ENCODE measurements at regions not wholly inside any gene's neighbourhood (a gene's known extent, or its start where the extent isn't known, plus 50 kb on each side); places are given as distances from the start of the nearest gene placed in this dataset.

GRCh38 chr4:138013625-138014024 lies 228.5 kb downstream of the SLC7A11 start:
- H3K4me3 ChIP-seq (ENCODE audit: control insufficient read depth, low read depth, low read length), result no peak overlapping the region
- DNase-seq (ENCODE audit: low read depth), result no peak
- no peak for TF ChIP-seq CTCF (conservative IDR thresholded peaks at IDR 0.05; ENCODE audit: control insufficient read depth, insufficient read depth, low read depth, low read length)

DNA sequence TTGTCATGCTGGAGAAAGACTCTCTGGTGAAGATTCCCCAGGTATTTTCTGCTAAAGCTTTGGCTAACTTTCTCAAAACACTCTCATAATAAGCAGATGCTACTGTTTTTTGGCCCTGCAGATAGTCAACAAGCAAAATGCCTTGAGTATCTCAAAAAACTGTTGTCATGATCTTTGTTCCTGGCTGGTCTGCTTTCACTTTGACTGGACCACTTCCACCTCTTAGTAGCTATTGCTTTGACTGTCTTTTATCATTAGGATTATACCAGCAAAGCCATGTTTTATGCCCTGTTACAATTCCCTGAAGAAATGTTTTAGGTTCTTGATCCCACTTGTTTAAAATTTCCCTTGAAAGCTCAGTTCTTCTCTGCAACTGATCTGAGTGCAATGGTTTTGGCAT lies 231.5 kb downstream of the SLC7A11 start:
- no peak for DNase-seq (ENCODE audit: low read depth)
- H3K4me3 ChIP-seq (ENCODE audit: control insufficient read depth, low read depth, low read length), result no peak overlapping the region
- no peak for TF ChIP-seq CTCF (conservative IDR thresholded peaks at IDR 0.05; ENCODE audit: control insufficient read depth, insufficient read depth, low read depth, low read length)

DNA sequence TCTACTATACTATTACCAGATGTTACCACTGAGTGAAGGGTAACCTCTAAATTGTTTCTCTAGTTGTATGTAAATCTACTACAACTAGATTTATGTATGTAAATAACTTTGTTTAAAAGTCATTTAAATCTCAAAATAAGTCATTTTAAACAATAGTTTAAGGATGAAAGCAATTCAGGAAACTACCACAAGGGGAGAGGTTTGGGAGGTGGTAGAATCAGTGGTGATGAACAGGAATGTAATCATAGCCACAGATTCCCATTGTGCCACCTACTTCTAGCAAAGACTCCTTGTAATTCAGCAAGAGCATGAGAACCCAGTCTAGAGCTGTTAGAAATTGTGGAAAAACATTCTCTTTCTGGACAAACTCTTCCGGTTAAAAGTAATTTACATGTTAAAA lies 234.6 kb downstream of the SLC7A11 start:
- peak; percentile 54 for TF ChIP-seq CTCF (conservative IDR thresholded peaks at IDR 0.05; ENCODE audit: control insufficient read depth, insufficient read depth, low read depth, low read length)
- H3K4me3 ChIP-seq (ENCODE audit: control insufficient read depth, low read depth, low read length), result no peak overlapping the region
- DNase-seq (ENCODE audit: low read depth), result peak; percentile 11

DNA sequence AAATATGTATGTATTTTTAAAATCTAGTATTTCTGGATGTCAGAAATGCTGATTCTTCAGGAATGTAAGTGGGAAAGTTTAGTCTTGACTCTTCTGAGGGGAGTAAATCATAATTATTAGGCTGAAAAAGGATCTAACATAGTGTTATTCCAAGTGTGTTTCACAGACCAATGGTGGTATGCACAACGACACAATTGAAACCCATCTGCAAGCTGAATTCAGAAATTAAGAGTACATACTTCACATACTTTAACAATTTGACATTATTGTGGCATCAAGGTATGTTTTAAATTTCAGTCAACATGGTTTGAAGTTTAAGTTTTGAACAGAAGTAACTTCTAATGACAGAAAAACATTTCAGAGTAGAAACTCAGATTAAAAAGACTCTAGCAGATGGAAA lies 236.7 kb downstream of the SLC7A11 start:
- no peak overlapping the region for H3K4me3 ChIP-seq (ENCODE audit: control insufficient read depth, low read depth, low read length)
- no peak for DNase-seq (ENCODE audit: low read depth)
- TF ChIP-seq CTCF (conservative IDR thresholded peaks at IDR 0.05; ENCODE audit: control insufficient read depth, insufficient read depth, low read depth, low read length), result no peak

GRCh38 chr4:138003248-138003647 lies 238.9 kb downstream of the SLC7A11 start:
- no peak overlapping the region for H3K4me3 ChIP-seq (ENCODE audit: control insufficient read depth, low read depth, low read length)
- DNase-seq (ENCODE audit: low read depth), result peak; percentile 31
- no peak for TF ChIP-seq CTCF (conservative IDR thresholded peaks at IDR 0.05; ENCODE audit: control insufficient read depth, insufficient read depth, low read depth, low read length)

DNA sequence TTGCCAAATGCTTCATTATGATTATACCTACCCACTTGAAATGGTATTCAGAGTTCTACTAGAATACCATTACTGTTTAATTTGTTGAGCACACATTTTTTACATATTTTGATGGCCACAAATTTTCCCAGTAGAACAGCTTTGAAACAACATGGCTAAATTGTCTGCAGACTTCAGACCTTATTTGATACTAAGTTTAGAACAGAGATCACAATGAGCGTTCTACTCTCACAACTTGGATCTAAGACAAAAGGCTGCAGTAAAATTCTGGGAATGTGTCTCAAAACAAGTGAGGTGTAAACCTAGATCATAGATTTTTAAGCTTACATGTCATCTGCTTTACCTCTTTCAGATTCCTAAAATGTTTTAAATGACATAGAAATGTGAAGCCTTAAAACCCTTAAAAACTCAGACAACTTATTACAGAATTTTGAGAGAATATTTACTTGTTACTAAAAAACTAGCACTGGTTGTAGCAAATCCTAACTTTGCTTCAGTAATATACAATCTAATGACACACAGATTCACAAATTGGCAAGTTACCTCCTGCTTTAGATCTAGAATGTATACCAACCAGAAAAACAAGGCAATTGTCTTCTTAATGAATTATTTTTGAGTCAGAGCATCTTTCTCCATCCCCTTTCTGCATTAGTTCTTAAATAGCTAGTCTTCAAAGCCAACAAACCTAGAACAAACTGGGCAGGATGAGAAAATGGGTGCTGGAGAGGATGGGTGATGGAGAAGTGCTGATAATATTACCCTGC lies 243.3 kb downstream of the SLC7A11 start:
- no peak overlapping the region for H3K4me3 ChIP-seq (ENCODE audit: control insufficient read depth, low read depth, low read length)
- DNase-seq (ENCODE audit: low read depth), result no peak
- no peak for TF ChIP-seq CTCF (conservative IDR thresholded peaks at IDR 0.05; ENCODE audit: control insufficient read depth, insufficient read depth, low read depth, low read length)

All from fibroblast of mammary gland (primary cell).